Medulla oblongata (tissue), 1 donor: ENCODE measurements at regions not wholly inside any gene's neighbourhood (a gene's known extent, or its start where the extent isn't known, plus 50 kb on each side); places are given as distances from the start of the nearest gene placed in this dataset.
"Not testable (repeated sequence)": the region's sequence is repeated elsewhere in the genome, so short reads cannot be mapped to it uniquely, and the experiment has no call there.

ENCODE experiments used
- DNase-seq: peaks from one replicate; pipeline ENCODE4 v3.0.0-alpha.2; 2015; ENCODE audit errors: extremely low spot score

DNA sequence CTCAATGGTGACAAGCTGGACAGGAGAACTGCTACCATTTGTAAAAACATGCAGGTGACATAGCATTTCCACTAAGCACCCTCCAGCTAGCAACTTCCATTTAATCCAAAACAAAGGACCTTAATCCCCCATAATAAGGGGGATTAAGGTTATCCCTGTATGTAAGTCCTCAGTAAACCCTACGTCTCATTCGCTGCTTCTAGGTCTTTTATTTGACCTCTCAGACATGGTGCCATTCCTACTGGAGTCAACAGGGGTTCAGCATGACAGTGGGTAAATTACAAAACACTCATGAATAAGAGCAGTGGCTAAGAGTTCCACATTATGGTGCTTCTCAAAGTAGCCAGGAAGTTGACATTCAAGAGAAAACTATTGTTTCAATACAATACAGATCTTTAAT is 121.8 kb upstream of the CAV2 start:
- no peak for DNase-seq

DNA sequence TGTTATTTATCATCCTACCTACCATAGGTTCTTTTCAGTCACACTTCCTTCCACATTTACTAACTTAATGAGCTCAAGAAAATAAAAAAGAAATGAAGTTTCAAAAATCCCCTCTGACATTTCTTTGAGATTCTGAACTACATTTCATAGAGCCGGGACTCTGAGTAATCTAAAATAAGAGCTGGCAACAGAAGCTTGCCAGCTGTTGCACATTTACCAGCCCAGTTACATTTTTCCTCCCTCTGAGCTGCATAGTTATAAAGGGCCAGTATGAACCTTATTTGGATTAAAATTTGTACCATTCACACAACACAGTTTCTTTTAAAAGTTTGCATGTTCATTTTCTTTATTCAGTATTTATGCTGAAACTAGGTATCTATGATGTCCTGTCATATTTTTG is 119.5 kb upstream of the CAV2 start:
- DNase-seq: no peak

- DNase-seq: no peak
Measured at GRCh38 chr7:116382375-116382774, 117.2 kb upstream of the CAV2 start.

GRCh38 chr7:116384936-116385635 is 114.5 kb upstream of the CAV2 start:
- DNase-seq: no peak

- DNase-seq: no peak
Measured at GRCh38 chr7:116386674-116387073, 112.9 kb upstream of the CAV2 start.

DNA sequence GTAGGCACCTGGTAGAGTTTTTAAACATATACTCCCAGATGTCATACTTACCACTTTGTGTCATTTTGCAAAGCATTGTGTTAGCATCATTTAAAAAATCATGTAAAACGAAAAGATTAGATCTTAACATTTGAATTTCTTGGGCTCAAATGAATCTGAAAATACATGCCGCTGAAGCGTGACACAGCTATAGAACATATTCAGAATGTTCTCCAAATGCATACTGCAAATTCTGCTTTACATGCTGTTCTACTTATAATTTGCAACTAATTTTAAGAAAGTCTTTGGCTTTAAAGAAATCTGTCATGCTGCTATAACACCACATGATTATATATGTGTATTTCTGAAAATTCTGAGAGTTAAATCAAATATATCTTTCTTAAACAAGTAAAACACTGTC is 109.2 kb upstream of the CAV2 start:
- no peak for DNase-seq

GRCh38 chr7:116392806-116393205 is 106.7 kb upstream of the CAV2 start:
- DNase-seq: no peak

GRCh38 chr7:116393654-116394053 is 105.9 kb upstream of the CAV2 start:
- DNase-seq: no peak

- no peak for DNase-seq
Measured at GRCh38 chr7:116394106-116394505, 105.4 kb upstream of the CAV2 start.

DNA sequence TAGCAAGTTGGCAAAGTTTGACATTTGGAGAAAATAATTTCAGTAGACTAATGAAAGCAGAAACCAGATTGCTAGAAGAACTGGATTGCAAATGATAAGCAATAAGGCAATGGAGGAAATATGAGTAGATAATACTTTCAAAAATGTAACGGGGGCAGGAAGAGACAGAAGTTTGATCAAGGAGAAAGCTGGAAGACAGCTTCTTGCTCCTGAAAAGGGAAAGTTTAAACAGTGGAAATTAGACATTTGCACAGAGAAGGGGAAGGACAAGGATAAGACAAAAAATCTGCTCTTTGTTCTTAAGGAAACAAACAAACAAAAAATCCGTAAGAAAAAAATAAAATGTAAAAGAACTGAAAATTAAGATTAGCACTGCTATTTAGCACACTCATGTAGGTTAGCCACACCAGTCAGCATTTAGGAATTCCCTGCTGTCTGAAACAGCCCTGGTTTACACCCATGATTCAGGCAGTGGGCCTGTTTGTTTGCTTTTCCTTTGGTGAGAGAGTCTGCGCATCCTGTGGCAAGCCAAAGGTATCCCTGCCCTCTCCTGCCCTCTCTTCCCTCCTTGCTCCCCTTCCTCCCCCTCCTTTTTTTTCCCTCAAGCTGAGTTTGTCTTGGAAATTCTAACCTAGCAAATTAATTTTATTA is 104.3 kb upstream of the CAV2 start:
- no peak for DNase-seq

DNA sequence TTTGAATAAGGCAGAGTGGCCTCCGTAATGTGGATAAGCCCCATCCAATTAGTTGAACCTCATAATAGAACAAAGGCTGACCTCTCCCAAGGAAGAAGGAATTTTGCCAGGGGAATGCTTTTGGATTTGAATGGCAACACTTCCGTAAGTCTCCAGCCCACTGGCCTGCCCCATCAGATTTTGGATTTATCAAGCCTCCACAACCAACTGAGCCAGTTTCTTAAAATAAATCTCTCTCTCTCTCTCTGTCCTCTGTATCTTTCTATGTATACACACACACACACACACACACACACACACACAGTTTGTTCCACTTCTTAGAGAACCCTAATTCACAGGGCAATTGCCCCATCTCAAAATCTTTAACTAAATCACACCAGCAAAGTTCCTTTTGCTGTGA is 100.9 kb upstream of the CAV2 start:
- DNase-seq: no peak

GRCh38 chr7:116399819-116400218 is 99.7 kb upstream of the CAV2 start:
- DNase-seq: no peak

DNA sequence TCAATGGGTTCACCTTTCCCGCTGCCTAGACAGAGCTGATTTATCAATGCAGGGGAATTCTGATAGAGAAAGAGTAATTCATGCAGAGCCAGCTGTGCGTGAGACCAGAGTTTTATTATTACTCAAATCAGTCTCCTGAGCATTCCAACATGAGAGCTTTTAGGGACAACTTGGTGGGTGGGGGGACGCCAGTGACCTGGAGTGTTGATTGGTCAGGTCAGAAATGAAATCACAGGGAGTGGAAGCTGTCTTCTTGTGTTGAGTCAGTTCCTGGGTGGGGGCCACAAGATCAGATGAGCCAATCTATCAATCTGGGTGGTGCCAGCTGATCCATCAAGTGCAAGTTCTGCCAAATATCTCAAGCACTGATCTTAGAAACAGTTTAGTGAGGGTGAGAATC is 99.0 kb upstream of the CAV2 start:
- no peak for DNase-seq

DNA sequence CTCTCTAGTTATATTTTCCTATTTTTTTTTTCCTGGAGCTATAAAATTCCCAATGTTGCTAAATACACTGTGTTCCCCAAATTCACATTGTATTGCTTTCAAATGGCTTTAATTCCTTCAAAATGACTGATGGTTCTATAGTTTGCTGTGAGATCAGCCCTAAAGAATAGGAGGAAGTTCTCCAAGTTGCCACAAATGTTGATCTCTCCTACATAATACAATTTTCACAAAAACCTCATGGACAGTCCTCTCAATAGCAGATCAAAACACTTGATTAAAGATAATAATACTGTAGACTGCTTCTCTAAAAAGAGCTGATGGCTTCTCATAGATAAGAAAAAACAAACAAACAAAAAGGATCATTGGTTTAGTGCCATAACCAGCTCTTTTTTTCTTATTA is 97.8 kb upstream of the CAV2 start:
- DNase-seq: no peak

- DNase-seq: no peak
Measured at GRCh38 chr7:116403265-116403664, 96.3 kb upstream of the CAV2 start.

DNA sequence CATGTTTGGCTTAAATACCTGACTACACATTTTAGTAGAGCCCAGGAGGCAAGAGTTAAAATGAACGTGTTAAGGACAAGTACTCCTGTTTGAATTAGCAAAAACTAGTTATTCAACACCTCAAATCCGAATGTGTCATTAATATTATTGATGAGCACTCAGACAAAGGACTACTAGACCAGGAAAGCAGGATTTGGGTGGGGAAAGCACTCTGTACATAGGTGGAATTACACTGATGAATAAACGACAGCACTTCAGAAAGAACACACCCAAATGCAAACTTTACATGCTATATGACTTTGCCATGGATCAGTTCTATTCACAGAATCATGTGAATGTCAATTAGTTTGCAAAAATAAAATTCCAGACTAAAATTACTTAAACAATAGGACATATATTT is 95.1 kb upstream of the CAV2 start:
- DNase-seq: no peak

GRCh38 chr7:116405810-116406209 is 93.7 kb upstream of the CAV2 start:
- DNase-seq: no peak

GRCh38 chr7:116407165-116407564 is 92.4 kb upstream of the CAV2 start:
- no peak for DNase-seq

GRCh38 chr7:116408166-116408565 is 91.4 kb upstream of the CAV2 start:
- no peak for DNase-seq

DNA sequence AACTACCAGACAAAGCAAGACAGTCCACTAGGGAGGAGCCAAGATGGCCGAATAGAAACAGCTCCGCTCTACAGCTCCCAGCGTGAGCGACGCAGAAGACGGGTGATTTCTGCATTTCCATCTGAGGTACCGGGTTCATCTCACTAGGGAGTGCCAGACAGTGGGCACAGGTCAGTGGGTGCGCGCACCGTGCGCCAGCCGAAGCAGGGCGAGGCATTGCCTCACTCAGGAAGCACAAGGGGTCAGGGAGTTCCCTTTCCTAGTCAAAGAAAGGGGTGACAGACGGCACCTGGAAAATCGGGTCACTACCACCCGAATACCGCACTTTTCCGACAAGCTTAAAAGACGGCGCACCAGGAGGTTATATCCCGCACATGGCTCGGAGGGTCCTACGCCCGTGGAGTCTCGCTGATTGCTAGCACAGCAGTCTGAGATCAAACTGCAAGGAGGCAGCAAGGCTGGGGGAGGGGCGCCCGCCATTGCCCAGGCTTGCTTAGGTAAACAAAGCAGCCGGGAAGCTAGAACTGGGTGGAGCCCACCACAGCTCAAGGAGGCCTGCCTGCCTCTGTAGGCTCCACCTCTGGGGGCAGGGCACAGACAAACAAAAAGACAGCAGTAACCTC is 90.6 kb upstream of the CAV2 start:
- not testable (repeated sequence) for DNase-seq

DNA sequence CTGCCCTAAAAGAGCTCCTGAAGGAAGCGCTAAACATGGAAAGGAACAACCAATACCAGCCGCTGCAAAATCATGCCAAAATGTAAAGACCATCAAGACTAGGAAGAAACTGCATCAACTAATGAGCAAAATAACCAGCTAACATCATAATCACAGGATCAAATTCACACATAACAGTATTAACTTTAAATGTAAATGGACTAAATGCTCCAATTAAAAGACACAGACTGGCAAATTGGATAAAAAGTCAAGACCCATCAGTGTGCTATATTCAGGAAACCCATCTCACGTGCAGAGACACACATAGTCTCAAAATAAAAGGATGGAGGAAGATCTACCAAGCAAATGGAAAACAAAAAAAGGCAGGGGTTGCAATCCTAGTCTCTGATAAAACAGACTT is 88.8 kb upstream of the CAV2 start:
- DNase-seq: not testable (repeated sequence)

- DNase-seq: peak; percentile 39
Measured at GRCh38 chr7:116417593-116418345, 81.8 kb upstream of the CAV2 start.

DNA sequence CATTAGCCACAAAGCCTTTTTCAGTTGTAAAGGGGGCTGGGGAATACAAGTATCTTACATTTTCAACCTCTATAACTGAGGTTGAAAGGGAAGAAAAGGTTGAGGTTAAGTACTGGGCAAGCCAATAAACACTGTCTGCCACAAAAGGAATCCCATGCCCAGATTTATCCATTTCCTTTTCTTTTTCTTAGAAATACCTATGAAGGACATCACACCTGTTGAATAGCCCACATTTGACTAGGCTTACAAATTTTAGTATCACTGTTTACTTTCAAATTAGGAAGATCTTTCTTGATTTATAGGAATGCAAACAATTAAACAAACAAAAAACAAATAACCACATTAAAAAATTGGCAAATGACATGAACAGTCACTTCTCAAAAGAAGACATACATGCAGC is 81.0 kb upstream of the CAV2 start:
- DNase-seq: no peak
